Activated CD8-positive, alpha-beta T cell treated with anti-CD3 and anti-CD28 coated beads for 36 hours (primary cell): ENCODE measurements at regions not wholly inside any gene's neighbourhood (a gene's known extent, or its start where the extent isn't known, plus 50 kb on each side); places are given as distances from the start of the nearest gene placed in this dataset.

Source experiments
- ATAC-seq: fragments of 200-7000 bp; cut with Tn5 transposase; one replicate; pipeline ENCODE4 v1.10.0; 2021; ENCODE audit warnings: mild to moderate bottlenecking, moderate library complexity
- CTCF ChIA-PET: fragments of 350-600 bp; sonication (Branson Sonifier 250); formaldehyde crosslinking; loops from one replicate; lab custom pipeline; 2021; ENCODE audit warnings: antibody characterized with exemption; lab: Charles Lee
- POLR2A ChIA-PET: fragments of 350-600 bp; sonication (Branson Sonifier 250); formaldehyde crosslinking; loops from one replicate; lab custom pipeline; 2021; ENCODE audit warnings: antibody characterized with exemption; lab: Charles Lee
- DNase-seq: peaks from one replicate; pipeline ENCODE4 v3.0.0-alpha.2; 2020
- H3K27ac Mint-ChIP-seq: one replicate; pipeline ENCODE4 v1.8.0; 2021; ENCODE audit warnings: mild to moderate bottlenecking, mixed read lengths
- H3K27me3 Mint-ChIP-seq: one replicate; pipeline ENCODE4 v1.8.0; 2021; ENCODE audit warnings: mixed read lengths
- H3K36me3 Mint-ChIP-seq: one replicate; pipeline ENCODE4 v1.8.0; 2021; ENCODE audit warnings: low read depth, mixed read lengths
- H3K4me1 Mint-ChIP-seq: one replicate; pipeline ENCODE4 v1.8.0; 2021; ENCODE audit warnings: low read depth, mixed read lengths
- H3K4me3 Mint-ChIP-seq: one replicate; pipeline ENCODE4 v1.8.0; 2021; ENCODE audit warnings: mild to moderate bottlenecking, moderate library complexity, mixed read lengths
- H3K9me3 Mint-ChIP-seq: one replicate; pipeline ENCODE4 v1.8.0; 2021; ENCODE audit warnings: mixed read lengths
- intact Hi-C: fragments of 100-400 bp; cut with micrococcal nuclease; formaldehyde crosslinking; loops from one replicate; pipeline ENCODE4 v1.10.0; 2022
- TF ChIP-seq, protein P1 (sequence below): fragments of 200-600 bp; IDR thresholded peaks from one replicate; pipeline ENCODE4 v1.8.0; 2022; ENCODE audit warnings: antibody characterized with exemption, mild to moderate bottlenecking

DNA sequence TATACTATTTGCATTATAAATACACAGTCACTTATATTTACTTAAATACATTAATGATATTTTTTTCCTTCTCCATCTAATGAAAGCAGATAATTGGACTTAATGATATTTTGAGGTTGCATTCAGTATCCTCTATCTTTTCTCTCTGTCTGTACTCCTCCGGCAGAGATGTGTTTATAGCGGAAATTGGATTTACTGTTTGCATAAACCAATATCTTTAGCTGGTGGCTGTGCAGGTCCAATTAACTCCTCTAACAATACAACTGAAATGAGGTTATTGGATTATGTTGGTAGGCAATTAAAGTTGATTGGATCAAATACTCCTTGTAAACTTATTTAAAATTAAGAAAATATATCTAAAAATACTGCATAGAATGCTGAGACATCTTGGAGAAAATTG lies 1044.2 kb upstream of the SORCS1 start:
- Mint-ChIP-seq H3K27ac (no peak overlapping the region), H3K4me3 (no peak overlapping the region), H3K36me3 (no peaks in the 10 kb centered on the region), H3K4me1 (no peaks in the 10 kb centered on the region), H3K27me3 (no peaks in the 10 kb centered on the region), H3K9me3 (peaks cover 11% of the 10 kb centered on the region)
- ATAC-seq (no peak), DNase-seq (no peak)
- intact Hi-C loops: no loop called here
- TF ChIP-seq, protein P1, sequence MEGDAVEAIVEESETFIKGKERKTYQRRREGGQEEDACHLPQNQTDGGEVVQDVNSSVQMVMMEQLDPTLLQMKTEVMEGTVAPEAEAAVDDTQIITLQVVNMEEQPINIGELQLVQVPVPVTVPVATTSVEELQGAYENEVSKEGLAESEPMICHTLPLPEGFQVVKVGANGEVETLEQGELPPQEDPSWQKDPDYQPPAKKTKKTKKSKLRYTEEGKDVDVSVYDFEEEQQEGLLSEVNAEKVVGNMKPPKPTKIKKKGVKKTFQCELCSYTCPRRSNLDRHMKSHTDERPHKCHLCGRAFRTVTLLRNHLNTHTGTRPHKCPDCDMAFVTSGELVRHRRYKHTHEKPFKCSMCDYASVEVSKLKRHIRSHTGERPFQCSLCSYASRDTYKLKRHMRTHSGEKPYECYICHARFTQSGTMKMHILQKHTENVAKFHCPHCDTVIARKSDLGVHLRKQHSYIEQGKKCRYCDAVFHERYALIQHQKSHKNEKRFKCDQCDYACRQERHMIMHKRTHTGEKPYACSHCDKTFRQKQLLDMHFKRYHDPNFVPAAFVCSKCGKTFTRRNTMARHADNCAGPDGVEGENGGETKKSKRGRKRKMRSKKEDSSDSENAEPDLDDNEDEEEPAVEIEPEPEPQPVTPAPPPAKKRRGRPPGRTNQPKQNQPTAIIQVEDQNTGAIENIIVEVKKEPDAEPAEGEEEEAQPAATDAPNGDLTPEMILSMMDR: no peak
- POLR2A ChIA-PET: no interaction called here
- CTCF ChIA-PET: no interaction called here

DNA sequence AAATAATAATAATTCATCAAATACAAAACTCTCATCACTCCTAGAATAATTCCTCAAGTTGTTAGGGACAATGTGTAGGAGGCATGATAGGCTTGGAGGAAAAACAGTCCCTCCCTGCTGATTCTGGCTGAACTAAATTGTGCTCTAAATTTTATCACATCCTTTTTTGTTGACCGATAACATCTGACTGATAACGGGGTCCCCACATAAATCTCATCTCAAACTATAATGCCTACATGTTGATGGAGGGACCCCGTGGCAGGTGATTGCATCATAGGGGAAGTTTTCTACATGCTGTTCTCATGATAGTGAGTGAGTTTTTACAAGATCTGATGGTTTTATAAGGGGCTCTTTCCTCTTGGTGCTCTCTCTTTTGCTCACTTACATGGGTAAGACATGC lies 1043.5 kb upstream of the SORCS1 start:
- no peaks in the 10 kb centered on the region for H3K27me3 Mint-ChIP-seq
- ChIA-PET POLR2A (no interaction called here), CTCF (no interaction called here)
- intact Hi-C loops: no loop called here
- ATAC-seq (no peak), DNase-seq (no peak)
- H3K4me3 Mint-ChIP-seq: no peak overlapping the region
- peaks cover 9% of the 10 kb centered on the region for H3K9me3 Mint-ChIP-seq
- no peak overlapping the region for H3K27ac Mint-ChIP-seq
- TF ChIP-seq, protein P1: no peak
- H3K36me3 Mint-ChIP-seq: no peaks in the 10 kb centered on the region
- no peaks in the 10 kb centered on the region for H3K4me1 Mint-ChIP-seq

DNA sequence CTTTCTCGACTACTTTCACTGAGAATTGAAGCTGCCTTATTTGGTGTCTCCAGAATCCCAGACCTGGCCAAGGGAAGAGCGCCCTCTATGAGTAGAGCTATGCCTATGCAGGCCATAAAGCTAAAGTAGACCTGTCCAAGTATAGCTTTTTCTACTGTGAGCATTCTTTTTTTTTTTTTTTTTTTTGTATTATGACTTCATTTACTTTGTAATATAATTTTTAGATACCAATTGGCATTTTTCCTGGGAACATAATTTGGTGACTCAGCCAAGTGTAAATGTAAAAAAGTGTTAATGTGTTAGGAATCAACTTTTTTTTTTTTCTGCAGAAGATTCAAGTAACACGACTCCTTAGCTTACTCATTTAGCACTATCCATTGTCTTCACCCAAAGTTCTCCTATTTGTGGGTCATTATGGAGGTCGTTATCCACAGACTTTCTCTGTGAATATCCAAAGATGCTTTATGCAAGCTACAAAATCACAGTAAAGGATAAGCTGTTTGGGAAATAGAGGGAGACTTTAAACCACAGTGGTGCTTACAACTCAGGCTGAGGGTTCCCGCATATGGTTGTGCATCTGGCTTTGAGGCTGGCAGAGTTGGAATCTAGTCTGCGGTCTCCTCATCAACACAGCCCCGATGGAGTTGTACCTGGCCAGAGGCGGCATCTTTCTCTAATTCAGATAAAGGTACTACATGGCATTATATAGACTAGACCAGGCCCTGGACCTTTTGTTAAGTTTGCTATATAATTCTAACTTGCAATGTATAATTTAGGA lies 1040.2 kb upstream of the SORCS1 start:
- ATAC-seq: no peak
- Mint-ChIP-seq H3K36me3 (no peaks in the 10 kb centered on the region), H3K27ac (no peak overlapping the region), H3K9me3 (peaks cover 2% of the 10 kb centered on the region), H3K4me3 (no peak overlapping the region), H3K27me3 (no peaks in the 10 kb centered on the region), H3K4me1 (no peaks in the 10 kb centered on the region)
- intact Hi-C loops: no loop called here
- ChIA-PET CTCF (interaction anchor here (0.9 to 1.1 kb wide), 3 partner anchors 10 to 339 kb away, joined by 3 to 5 read pairs (median 3); no protein-coding TSS in a partner anchor), POLR2A (no interaction called here)
- TF ChIP-seq, protein P1: no peak
- DNase-seq: peak; percentile 2

DNA sequence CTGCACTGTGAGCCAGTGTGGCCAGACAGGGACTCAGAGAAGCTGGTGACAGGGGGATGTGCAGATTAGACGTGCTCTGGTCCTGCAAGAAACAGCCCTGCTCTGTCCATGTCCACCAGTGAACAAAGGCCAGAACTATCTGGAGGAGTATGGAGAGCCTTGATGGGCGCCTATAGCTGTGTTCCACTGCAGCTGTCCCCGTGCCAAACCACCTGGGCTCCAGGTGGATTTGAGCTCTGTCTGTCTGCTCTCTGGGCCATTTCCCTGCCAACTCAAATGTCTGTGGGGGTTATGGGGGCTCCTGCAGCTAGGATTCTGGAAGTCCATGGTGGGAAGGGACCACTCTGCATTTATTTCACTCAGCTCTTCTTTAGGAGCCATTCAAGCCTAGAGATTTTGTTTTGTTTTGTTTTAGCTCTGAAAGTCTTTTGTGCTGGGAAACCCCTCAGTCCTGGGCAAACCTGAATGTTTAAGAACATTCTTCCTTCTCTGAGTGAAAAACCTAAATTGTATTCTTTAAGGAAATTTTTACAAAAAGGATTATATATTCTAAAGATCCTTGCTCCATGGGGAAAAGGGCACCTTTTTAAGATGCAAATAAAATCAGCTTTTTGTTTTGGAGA lies 1039.5 kb upstream of the SORCS1 start:
- DNase-seq: no peak
- TF ChIP-seq, protein P1: peak; percentile 31
- Mint-ChIP-seq H3K36me3 (no peaks in the 10 kb centered on the region), H3K4me1 (no peaks in the 10 kb centered on the region), H3K27ac (no peak overlapping the region), H3K9me3 (peaks cover 2% of the 10 kb centered on the region), H3K4me3 (no peak overlapping the region), H3K27me3 (no peaks in the 10 kb centered on the region)
- POLR2A ChIA-PET: no interaction called here
- ATAC-seq: no peak
- intact Hi-C loops: no loop called here
- CTCF ChIA-PET: interaction anchor here (1.1 kb wide), 2 partner anchors 10 to 340 kb away, joined by 3 to 5 read pairs; no protein-coding TSS in a partner anchor

DNA sequence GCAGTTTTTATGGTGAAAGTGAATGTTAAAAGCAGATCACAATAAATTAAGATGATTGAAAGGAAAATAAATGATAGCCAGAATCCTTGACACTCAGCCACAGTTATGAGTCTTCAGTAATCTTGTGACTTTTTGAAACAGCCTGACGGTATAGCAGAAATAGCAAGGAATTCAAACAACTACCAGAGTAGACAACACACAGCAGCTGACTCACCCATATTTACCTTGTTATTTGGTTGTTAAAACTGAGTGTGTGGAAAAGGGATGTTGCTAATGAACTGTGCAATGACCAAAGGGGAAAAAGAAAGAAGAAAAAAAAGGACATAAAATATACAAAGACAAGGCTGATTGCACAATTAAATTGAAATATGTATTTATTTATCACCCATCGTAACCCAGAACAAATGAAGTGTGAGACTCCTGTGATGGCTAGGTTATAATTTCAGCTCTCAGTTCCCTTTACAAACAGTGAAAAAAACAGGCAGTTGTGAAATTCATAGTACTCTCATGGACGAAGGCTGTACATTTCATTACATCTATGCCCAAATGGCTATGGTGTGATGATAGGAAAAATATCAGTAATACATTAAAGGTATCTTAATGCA lies 1023.0 kb upstream of the SORCS1 start:
- TF ChIP-seq, protein P1: no peak
- DNase-seq: no peak
- Mint-ChIP-seq H3K36me3 (no peaks in the 10 kb centered on the region), H3K9me3 (no peaks in the 10 kb centered on the region), H3K27me3 (no peaks in the 10 kb centered on the region), H3K4me3 (no peak overlapping the region), H3K27ac (no peak overlapping the region), H3K4me1 (no peaks in the 10 kb centered on the region)
- no peak for ATAC-seq
- CTCF ChIA-PET: no interaction called here
- intact Hi-C loops: no loop called here
- POLR2A ChIA-PET: no interaction called here
